ENCODE measurements at regions not wholly inside any gene's neighbourhood (a gene's known extent, or its start where the extent isn't known, plus 50 kb on each side); places are given as distances from the start of the nearest gene placed in this dataset.
"Not testable (repeated sequence)": the region's sequence is repeated elsewhere in the genome, so short reads cannot be mapped to it uniquely, and the experiment has no call there.

GRCh38 chr12:126431767-126432166 is 1366.5 kb downstream of the AACS start:
- DNase-seq (ENCODE audit: low read depth in 2 of 2), result no peak

- no peak for DNase-seq (ENCODE audit: low read depth in 2 of 2)
Observed at GRCh38 chr12:126432780-126433179, 1367.5 kb downstream of the AACS start.

GRCh38 chr12:126434412-126434985 is 1369.3 kb downstream of the AACS start:
- no peak for DNase-seq (ENCODE audit: low read depth in 2 of 2)

GRCh38 chr12:126436041-126436440 is 1370.8 kb downstream of the AACS start:
- no peak for DNase-seq (ENCODE audit: low read depth in 2 of 2)

GRCh38 chr12:126437934-126438333 is 1372.7 kb downstream of the AACS start:
- no peak for DNase-seq (ENCODE audit: low read depth in 2 of 2)

GRCh38 chr12:126443977-126444376 is 1378.7 kb downstream of the AACS start:
- DNase-seq (ENCODE audit: low read depth in 2 of 2), result no peak

GRCh38 chr12:126447346-126447745 is 1382.1 kb downstream of the AACS start:
- no peak for DNase-seq (ENCODE audit: low read depth in 2 of 2)

- no peak for DNase-seq (ENCODE audit: low read depth in 2 of 2)
Observed at GRCh38 chr12:126451809-126452208, 1386.6 kb downstream of the AACS start.

GRCh38 chr12:126452686-126453085 is 1387.5 kb downstream of the AACS start:
- not testable (repeated sequence) for DNase-seq (ENCODE audit: low read depth in 2 of 2)

- DNase-seq (ENCODE audit: low read depth in 2 of 2), result no peak
Observed at GRCh38 chr12:126454581-126454980, 1389.3 kb downstream of the AACS start.

GRCh38 chr12:126457776-126458175 is 1392.5 kb downstream of the AACS start:
- DNase-seq (ENCODE audit: low read depth in 2 of 2), result no peak

- DNase-seq (ENCODE audit: low read depth in 2 of 2), result no peak
Observed at GRCh38 chr12:126464153-126464552, 1398.9 kb downstream of the AACS start.

- DNase-seq (ENCODE audit: low read depth in 2 of 2), result no peak
Observed at GRCh38 chr12:126469211-126469610, 1404.0 kb downstream of the AACS start.

- DNase-seq (ENCODE audit: low read depth in 2 of 2), result no peak
Observed at GRCh38 chr12:126474703-126475102, 1409.5 kb downstream of the AACS start.

- no peak for DNase-seq (ENCODE audit: low read depth in 2 of 2)
Observed at GRCh38 chr12:126480451-126480850, 1415.2 kb downstream of the AACS start.

- DNase-seq (ENCODE audit: low read depth in 2 of 2), result no peak
Observed at GRCh38 chr12:126481688-126482087, 1416.5 kb downstream of the AACS start.

GRCh38 chr12:126482238-126482889 is 1417.1 kb downstream of the AACS start:
- no peak for DNase-seq (ENCODE audit: low read depth in 2 of 2)

GRCh38 chr12:126483145-126484068 is 1418.2 kb downstream of the AACS start:
- no peak for DNase-seq (ENCODE audit: low read depth in 2 of 2)

GRCh38 chr12:126487431-126487980 is 1422.3 kb downstream of the AACS start:
- no peak for DNase-seq (ENCODE audit: low read depth in 2 of 2)

GRCh38 chr12:126488806-126489205 is 1423.6 kb downstream of the AACS start:
- DNase-seq (ENCODE audit: low read depth in 2 of 2), result no peak

- no peak for DNase-seq (ENCODE audit: low read depth in 2 of 2)
Observed at GRCh38 chr12:126492181-126492580, 1426.9 kb downstream of the AACS start.

- no peak for DNase-seq (ENCODE audit: low read depth in 2 of 2)
Observed at GRCh38 chr12:126493366-126494108, 1428.3 kb downstream of the AACS start.
